MM.1S (cell line): ENCODE measurements at regions not wholly inside any gene's neighbourhood (a gene's known extent, or its start where the extent isn't known, plus 50 kb on each side); places are given as distances from the start of the nearest gene placed in this dataset.

Source experiments
- EZH2 ChIP-seq: fragments of 300-600 bp; sonication (generic); optimal IDR thresholded peaks from 2 replicates; pipeline ENCODE3; 2017; ENCODE audit warnings: low read depth, mild to moderate bottlenecking, antibody characterized with exemption, low read length, mixed read lengths
- EZH2phosphoT487 ChIP-seq: fragments of 300-600 bp; sonication (generic); IDR thresholded peaks from 2 replicates; pipeline ENCODE4 v1.6.1; 2018; ENCODE audit warnings: antibody characterized with exemption, low read length
- TF ChIP-seq, protein P1 (sequence below): fragments of 300-600 bp; sonication (generic); IDR thresholded peaks from 2 replicates; pipeline ENCODE4 v1.5.1; 2016; ENCODE audit warnings: antibody characterized with exemption, low read length, mixed read lengths

DNA sequence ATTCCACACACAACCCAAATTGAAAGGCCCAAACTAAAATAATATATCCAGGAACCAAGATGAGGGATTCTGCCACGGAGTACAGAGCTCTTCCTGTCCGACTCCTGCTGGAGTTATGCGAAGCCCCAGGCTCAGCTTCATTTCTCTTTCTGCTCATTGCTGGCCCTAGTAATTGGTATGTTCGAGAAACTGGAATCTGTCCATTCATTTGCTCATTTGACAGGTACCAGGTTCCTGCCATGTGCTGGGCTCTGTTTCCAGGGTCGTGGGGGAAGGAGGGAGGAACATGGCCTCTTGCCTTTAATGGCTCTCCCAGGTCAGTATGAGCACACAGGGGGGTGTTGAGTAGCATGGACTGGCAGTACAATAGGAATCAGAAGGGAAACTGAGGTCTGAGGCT, 179.2 kb upstream of the SHH start:
- TF ChIP-seq, protein P1, sequence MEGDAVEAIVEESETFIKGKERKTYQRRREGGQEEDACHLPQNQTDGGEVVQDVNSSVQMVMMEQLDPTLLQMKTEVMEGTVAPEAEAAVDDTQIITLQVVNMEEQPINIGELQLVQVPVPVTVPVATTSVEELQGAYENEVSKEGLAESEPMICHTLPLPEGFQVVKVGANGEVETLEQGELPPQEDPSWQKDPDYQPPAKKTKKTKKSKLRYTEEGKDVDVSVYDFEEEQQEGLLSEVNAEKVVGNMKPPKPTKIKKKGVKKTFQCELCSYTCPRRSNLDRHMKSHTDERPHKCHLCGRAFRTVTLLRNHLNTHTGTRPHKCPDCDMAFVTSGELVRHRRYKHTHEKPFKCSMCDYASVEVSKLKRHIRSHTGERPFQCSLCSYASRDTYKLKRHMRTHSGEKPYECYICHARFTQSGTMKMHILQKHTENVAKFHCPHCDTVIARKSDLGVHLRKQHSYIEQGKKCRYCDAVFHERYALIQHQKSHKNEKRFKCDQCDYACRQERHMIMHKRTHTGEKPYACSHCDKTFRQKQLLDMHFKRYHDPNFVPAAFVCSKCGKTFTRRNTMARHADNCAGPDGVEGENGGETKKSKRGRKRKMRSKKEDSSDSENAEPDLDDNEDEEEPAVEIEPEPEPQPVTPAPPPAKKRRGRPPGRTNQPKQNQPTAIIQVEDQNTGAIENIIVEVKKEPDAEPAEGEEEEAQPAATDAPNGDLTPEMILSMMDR = no peak
- no peak for TF ChIP-seq EZH2phosphoT487
- TF ChIP-seq EZH2 = no peak
